Fibroblast of skin of scalp (primary cell): ENCODE measurements at regions not wholly inside any gene's neighbourhood (a gene's known extent, or its start where the extent isn't known, plus 50 kb on each side); places are given as distances from the start of the nearest gene placed in this dataset.

ENCODE experiments used
- DNase-seq: peaks from one replicate; pipeline ENCODE4 v3.0.0-alpha.2; 2013

GRCh38 chr2:224325941-224326340 is 76.0 kb downstream of the FAM124B start:
- DNase-seq, result no peak

- DNase-seq, result no peak
These were observed 77.3 kb downstream of the FAM124B start for GRCh38 chr2:224324604-224325003.

DNA sequence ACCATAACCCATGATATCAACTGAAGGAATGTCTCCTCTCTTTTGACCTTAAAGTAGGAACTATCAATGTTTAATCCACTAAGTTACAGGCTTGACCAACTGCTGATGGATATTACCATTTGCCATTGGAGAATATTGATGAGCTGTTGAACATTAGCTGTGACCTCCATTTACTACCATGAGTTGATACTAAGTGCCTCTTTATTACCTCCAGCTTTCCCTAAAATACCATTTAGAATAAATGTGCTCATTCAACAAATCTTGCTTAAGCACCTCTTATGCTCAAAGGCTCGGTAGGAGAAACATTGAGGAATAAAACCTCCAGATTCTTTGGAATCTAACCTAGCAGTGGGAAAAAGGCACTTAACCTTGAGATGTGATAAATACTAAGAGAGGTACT is 81.2 kb downstream of the FAM124B start:
- DNase-seq, result no peak

DNA sequence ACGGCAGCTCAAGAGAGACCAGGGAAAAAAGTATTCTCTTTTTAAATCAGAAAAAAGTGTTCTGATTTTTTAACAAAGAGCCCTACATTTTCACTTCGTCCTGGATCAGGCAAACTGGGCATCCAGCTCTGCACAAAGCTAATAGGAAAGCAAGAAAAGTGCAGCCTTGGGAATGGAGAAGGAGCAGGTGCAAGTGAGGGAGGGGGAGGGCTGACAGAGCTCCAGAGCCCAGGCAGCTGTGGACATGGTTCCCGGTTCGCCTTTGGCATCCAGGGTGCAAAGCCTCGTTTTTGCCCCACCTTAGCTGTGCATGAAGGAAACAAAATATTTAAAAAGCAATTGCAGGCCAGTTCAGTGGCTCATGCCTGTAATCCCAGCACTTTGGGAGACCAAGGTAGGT is 82.2 kb downstream of the FAM124B start:
- DNase-seq, result no peak

DNA sequence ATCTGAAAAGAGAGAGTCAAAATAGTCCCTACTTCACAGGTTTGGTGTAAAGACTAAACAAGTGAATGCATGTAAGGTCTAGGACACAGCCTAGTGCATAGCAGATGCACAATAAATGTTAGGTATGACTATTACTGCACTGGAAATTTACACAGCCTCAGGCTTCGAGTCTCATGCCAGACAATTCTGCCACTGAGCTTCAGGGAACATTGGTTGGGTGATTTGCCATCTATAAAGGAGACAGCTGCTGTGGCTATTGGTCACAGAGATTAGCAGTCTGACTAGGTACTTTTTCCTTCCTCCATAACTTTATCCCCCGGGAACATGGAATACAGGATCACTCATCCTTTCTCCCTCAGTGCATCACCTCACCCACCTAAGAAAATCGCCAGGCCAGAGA is 89.2 kb downstream of the FAM124B start:
- DNase-seq, result no peak

GRCh38 chr2:224310943-224311625 is 90.8 kb downstream of the FAM124B start:
- DNase-seq, result no peak

DNA sequence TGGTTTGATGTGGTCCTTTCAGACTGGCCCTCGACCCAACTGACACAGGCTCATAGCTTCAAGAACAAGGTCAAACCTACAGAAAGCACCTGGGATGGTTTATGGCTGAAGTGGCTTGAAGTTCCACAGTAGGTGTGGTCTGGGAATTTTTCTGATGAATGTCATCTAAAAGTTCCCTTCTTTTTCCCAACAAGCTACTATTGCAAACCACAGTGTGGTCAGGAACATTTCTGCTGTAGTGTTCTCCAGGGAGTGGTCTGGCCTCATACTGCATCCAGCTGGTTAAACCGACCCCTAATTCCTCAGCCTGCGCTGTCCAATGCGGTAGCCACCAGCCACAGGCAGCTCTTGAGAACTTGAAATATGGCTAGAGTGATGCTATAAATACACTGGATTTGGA is 92.7 kb downstream of the FAM124B start:
- DNase-seq, result peak; percentile 85

- no peak for DNase-seq
These were observed 93.5 kb downstream of the FAM124B start for GRCh38 chr2:224308272-224308911.

GRCh38 chr2:224302952-224303351 is 99.0 kb downstream of the FAM124B start:
- DNase-seq, result no peak

DNA sequence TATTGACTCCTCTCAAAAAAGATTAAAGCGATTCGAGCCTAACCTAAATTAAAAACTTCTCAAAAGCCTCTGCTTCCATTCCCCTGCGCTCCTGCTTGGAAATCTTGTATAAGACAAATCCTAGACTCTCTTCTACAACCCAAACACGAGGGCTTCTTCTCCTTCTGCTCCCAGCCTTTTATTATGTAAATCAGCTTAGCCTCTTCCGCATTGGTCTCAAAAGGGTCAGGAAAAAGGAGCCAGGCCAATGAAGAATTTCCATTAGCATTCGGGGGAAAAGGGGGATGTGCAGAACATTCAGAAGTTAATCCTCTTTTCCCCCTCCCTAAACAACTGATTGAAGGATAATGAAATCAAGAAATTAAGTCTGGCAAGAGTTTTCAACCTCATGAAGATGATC is 107.9 kb downstream of the FAM124B start:
- no peak for DNase-seq

DNA sequence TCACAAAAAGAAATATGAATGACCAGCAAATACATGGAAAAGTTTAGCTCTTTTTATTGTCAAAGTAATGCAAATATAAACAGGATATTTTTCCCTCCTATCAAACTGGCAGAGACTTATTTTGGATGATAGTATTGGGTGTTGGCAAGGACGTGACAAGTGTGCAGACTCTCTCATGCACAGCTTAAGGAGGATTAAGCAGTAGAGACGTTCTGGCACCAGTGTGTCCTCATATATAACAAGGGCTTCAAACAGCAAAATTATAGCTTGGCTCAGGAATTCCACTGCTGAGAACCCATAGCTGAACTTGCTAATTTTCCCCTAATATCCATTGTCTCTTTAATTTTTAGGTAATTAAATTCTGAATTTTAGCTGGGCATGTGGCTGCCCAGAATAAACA is 114.4 kb downstream of the FAM124B start:
- DNase-seq, result no peak

DNA sequence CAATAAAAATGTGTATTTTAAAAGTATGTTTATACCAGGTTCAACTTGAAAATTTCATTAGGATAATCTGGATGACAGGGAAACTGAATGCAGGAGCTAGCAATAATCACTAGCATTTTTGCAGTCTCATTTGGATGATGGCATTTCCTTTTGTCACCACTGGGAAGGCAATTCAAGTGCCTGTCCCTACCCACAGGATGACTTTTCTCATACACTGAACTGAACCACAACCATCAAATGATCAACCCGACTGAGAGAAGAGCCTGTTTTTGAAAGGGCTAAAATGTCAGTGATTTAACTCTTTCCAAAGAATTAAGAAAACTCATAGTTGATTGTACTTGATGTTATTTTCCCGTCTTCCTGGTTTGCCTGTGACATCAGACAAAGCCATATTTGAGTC is 115.0 kb downstream of the FAM124B start:
- peak; percentile 22 for DNase-seq

GRCh38 chr2:224284134-224284946 is 117.6 kb downstream of the FAM124B start:
- DNase-seq, result peak; percentile 48

- no peak for DNase-seq
These were observed 118.4 kb downstream of the FAM124B start for GRCh38 chr2:224283466-224283965.

- DNase-seq, result no peak
These were observed 120.5 kb downstream of the FAM124B start for GRCh38 chr2:224281374-224281773.

DNA sequence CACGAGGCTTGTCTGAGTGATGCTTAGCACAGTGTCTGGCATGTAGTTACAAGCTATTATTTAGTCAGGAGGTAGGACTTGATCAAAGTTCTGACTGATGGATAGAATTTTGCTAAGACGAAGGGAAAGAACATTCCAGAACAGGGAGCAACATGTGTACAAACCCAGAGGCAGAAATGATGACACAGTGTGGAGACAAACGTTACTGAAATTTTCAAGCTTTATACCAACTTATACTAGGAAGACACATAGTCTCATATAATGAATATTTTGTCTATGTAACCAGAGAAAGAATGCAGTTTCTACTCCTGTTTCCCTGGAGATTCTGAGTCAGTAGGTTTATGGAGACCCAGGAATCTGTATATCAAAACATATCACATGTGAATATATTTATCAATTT is 123.4 kb downstream of the FAM124B start:
- DNase-seq, result peak; percentile 79

DNA sequence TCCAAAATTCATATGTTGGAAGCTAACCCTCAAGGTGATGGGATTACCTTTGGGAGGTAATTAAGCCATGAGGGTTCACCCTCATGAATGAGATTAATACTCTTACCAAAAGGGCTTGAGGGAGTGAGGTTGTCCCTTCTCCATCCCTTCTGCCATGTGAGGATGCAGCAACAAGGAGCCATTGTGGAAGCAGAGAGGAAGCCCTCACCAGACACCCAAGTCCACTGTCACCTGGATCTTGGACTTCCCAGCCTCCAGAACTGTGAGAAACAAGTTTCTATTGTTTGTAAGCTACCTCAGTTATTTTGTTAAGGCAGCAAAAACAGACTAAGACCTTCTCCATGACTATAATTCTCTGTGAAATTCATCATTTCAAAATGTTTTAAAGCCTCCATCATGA is 125.7 kb downstream of the FAM124B start:
- DNase-seq, result no peak

- DNase-seq, result no peak
These were observed 129.5 kb downstream of the FAM124B start for GRCh38 chr2:224272237-224272910.

- DNase-seq, result no peak
These were observed 130.2 kb downstream of the FAM124B start for GRCh38 chr2:224271617-224272236.

DNA sequence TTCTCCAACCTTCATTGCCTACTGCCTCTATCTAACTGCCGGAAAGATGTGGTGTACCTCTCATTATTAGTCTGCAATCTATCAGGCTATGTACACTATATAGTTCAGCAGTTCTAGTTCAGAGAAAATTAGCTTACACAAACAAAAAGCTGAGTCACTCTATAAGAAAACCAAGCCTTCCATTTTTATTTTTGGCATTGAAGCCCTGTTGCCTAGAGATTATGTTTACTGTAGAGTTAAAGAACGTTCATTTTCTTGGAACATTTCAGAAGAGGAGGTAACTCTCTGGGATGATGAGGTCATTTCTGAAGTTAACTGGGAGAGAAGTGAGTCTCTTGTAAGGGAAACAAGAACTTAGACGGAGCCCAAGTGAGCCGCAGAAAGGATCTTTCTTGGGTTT is 133.5 kb downstream of the FAM124B start:
- peak; percentile 77 for DNase-seq

GRCh38 chr2:224264259-224264658 is 137.6 kb downstream of the FAM124B start:
- no peak for DNase-seq

- DNase-seq, result peak; percentile 58
These were observed 138.3 kb downstream of the FAM124B start for GRCh38 chr2:224263571-224264043.
